Neural cell (in vitro differentiated cells): ENCODE measurements at regions not wholly inside any gene's neighbourhood (a gene's known extent, or its start where the extent isn't known, plus 50 kb on each side); places are given as distances from the start of the nearest gene placed in this dataset.

ENCODE experiments used
- H2AFZ ChIP-seq: fragments of 200-600, 300-800 bp; sonication (generic), shearing (Covaris generic); 2 replicates; pipeline ENCODE4 v1.6.0; 2014; ENCODE audit warnings: low read depth, mild to moderate bottlenecking, antibody characterized with exemption, low read length, moderate library complexity
- H3F3A ChIP-seq: fragments of 200-600 bp; shearing (Covaris generic); 2 replicates; pipeline ENCODE4 v1.6.1; 2016; ENCODE audit warnings: mild to moderate bottlenecking, moderate library complexity, mixed read lengths, antibody characterized with exemption, low read length; ENCODE audit not compliant: insufficient read depth, poor library complexity, severe bottlenecking
- H3K27ac ChIP-seq: fragments of 200-600, 300-800 bp; sonication (generic), shearing (Covaris generic); 2 replicates; pipeline ENCODE4 v1.5.1; 2014; ENCODE audit warnings: mild to moderate bottlenecking, low read length, moderate library complexity
- H3K27me3 ChIP-seq: fragments of 300-800, 200-600 bp; sonication (generic), shearing (Covaris generic); 2 replicates; pipeline ENCODE4 v1.6.0; 2014; ENCODE audit warnings: mild to moderate bottlenecking, low read depth, low read length, moderate library complexity; ENCODE audit not compliant: insufficient read depth
- H3K36me3 ChIP-seq: fragments of 300-800, 200-600 bp; sonication (generic), shearing (Covaris generic); 2 replicates; pipeline ENCODE4 v1.5.1; 2014; ENCODE audit warnings: mild to moderate bottlenecking, antibody characterized with exemption, low read length, moderate library complexity; ENCODE audit not compliant: insufficient read depth
- H3K4me2 ChIP-seq: fragments of 300-800, 200-600 bp; sonication (generic), shearing (Covaris generic); 2 replicates; pipeline ENCODE4 v1.6.0; 2014; ENCODE audit warnings: mild to moderate bottlenecking, low read length
- H3K4me3 ChIP-seq: fragments of 300-800, 200-600 bp; sonication (generic), shearing (Covaris generic); 2 replicates; pipeline ENCODE4 v1.5.1; 2014; ENCODE audit warnings: mild to moderate bottlenecking, low read length, moderate library complexity
- H3K79me2 ChIP-seq: fragments of 200-600 bp; shearing (Covaris generic); replicated peaks from 2 replicates; pipeline ENCODE4 v1.6.0; 2014; ENCODE audit warnings: mild to moderate bottlenecking, low read length, moderate library complexity; ENCODE audit not compliant: insufficient read depth
- H3K9ac ChIP-seq: fragments of 300-800, 200-600 bp; sonication (generic), shearing (Covaris generic); 2 replicates; pipeline ENCODE4 v1.6.1; 2016; ENCODE audit warnings: mild to moderate bottlenecking, low read length, mixed read lengths
- H3K9me2 ChIP-seq: fragments of 200-600 bp; shearing (Covaris generic); 2 replicates; pipeline ENCODE4 v1.6.1; 2016; ENCODE audit warnings: mild to moderate bottlenecking, low read length, mixed read lengths; ENCODE audit not compliant: insufficient read depth
- H3K9me3 ChIP-seq: fragments of 200-600, 300-800 bp; sonication (generic), shearing (Covaris generic); 2 replicates; pipeline ENCODE4 v1.6.1; 2016; ENCODE audit warnings: mild to moderate bottlenecking, mixed run types, low read length, moderate library complexity, mixed read lengths
- H4K20me1 ChIP-seq: fragments of 200-600 bp; shearing (Covaris generic); 2 replicates; pipeline ENCODE4 v1.6.1; 2016; ENCODE audit warnings: mild to moderate bottlenecking, mixed run types; ENCODE audit not compliant: insufficient read depth
- EP300 ChIP-seq: fragments of 450-650 bp; conservative IDR thresholded peaks from 2 replicates; pipeline ENCODE4 v1.6.1; 2014; ENCODE audit warnings: antibody characterized with exemption, mild to moderate bottlenecking, moderate library complexity; ENCODE audit not compliant: poor library complexity, severe bottlenecking
- EZH2 ChIP-seq: fragments of 200-600, 300-800 bp; shearing (Covaris generic), sonication (generic); IDR thresholded peaks from 2 replicates; pipeline ENCODE4 v1.6.1; 2014; ENCODE audit warnings: antibody characterized with exemption, low read length, borderline replicate concordance, mild to moderate bottlenecking; ENCODE audit not compliant: insufficient read depth, poor library complexity, severe bottlenecking
- MXI1 ChIP-seq: fragments of 450-650 bp; conservative IDR thresholded peaks from 2 replicates; pipeline ENCODE4 v1.6.1; 2014; ENCODE audit warnings: antibody characterized with exemption, mild to moderate bottlenecking; ENCODE audit not compliant: poor library complexity, severe bottlenecking
- POLR2AphosphoS5 ChIP-seq: IDR thresholded peaks from 2 replicates; pipeline ENCODE4 v1.6.1; 2012
- RAD21 ChIP-seq: fragments of 450-650 bp; conservative IDR thresholded peaks from 2 replicates; pipeline ENCODE4 v1.6.1; 2014; ENCODE audit warnings: antibody characterized with exemption, mild to moderate bottlenecking, moderate library complexity
- SMC3 ChIP-seq: fragments of 450-650 bp; conservative IDR thresholded peaks from 2 replicates; pipeline ENCODE4 v1.6.1; 2014; ENCODE audit warnings: antibody characterized with exemption, mild to moderate bottlenecking, moderate library complexity; ENCODE audit not compliant: poor library complexity
- TAF1 ChIP-seq: IDR thresholded peaks from 2 replicates; pipeline ENCODE4 v1.6.1; 2012; ENCODE audit warnings: low read depth
- TF ChIP-seq, protein P1 (sequence below): IDR thresholded peaks from 2 replicates; pipeline ENCODE4 v1.6.1; 2012; ENCODE audit warnings: borderline replicate concordance
- TF ChIP-seq, protein P2 (sequence below): fragments of 450-650 bp; IDR thresholded peaks from 2 replicates; pipeline ENCODE4 v1.5.1; 2014; ENCODE audit warnings: antibody characterized with exemption, mild to moderate bottlenecking, moderate library complexity; ENCODE audit not compliant: poor library complexity, severe bottlenecking

DNA sequence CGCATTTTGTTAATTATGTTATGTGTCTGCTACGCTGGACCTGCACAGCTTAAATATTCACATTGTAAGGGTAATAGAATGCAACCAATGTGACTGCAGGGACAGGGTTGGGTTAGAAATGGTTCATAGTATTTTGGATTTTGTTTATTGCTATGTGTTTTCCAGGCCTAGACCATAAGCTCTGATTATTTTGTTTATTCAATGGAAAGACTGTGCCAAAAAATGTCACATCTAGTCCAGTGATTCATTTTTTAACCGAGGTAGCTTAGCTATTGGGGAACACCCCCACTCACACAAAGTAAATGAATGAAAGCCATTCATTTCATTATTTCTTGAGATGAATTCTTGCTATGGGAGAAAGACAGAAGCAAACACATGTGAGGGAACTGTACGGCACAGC is 516.5 kb upstream of the ANKRD30A start:
- Histone ChIP-seq H2AFZ (no peak overlapping the region), H3K9me3 (no peaks in the 10 kb centered on the region), H4K20me1 (no peaks in the 10 kb centered on the region), H3K4me3 (no peak overlapping the region), H3K9me2 (no peaks in the 10 kb centered on the region), H3K79me2 (no peaks in the 10 kb centered on the region), H3K9ac (no peak overlapping the region), H3F3A (no peaks in the 10 kb centered on the region), H3K27ac (no peak overlapping the region), H3K4me2 (no peak overlapping the region), H3K27me3 (no peaks in the 10 kb centered on the region), H3K36me3 (no peaks in the 10 kb centered on the region)
- TF ChIP-seq POLR2AphosphoS5: no peak
- no peak for TF ChIP-seq EP300
- no peak for TF ChIP-seq SMC3
- no peak for TF ChIP-seq TAF1
- TF ChIP-seq, protein P1, sequence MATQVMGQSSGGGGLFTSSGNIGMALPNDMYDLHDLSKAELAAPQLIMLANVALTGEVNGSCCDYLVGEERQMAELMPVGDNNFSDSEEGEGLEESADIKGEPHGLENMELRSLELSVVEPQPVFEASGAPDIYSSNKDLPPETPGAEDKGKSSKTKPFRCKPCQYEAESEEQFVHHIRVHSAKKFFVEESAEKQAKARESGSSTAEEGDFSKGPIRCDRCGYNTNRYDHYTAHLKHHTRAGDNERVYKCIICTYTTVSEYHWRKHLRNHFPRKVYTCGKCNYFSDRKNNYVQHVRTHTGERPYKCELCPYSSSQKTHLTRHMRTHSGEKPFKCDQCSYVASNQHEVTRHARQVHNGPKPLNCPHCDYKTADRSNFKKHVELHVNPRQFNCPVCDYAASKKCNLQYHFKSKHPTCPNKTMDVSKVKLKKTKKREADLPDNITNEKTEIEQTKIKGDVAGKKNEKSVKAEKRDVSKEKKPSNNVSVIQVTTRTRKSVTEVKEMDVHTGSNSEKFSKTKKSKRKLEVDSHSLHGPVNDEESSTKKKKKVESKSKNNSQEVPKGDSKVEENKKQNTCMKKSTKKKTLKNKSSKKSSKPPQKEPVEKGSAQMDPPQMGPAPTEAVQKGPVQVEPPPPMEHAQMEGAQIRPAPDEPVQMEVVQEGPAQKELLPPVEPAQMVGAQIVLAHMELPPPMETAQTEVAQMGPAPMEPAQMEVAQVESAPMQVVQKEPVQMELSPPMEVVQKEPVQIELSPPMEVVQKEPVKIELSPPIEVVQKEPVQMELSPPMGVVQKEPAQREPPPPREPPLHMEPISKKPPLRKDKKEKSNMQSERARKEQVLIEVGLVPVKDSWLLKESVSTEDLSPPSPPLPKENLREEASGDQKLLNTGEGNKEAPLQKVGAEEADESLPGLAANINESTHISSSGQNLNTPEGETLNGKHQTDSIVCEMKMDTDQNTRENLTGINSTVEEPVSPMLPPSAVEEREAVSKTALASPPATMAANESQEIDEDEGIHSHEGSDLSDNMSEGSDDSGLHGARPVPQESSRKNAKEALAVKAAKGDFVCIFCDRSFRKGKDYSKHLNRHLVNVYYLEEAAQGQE: no peak
- TF ChIP-seq MXI1: no peak
- no peak for TF ChIP-seq RAD21
- TF ChIP-seq, protein P2, sequence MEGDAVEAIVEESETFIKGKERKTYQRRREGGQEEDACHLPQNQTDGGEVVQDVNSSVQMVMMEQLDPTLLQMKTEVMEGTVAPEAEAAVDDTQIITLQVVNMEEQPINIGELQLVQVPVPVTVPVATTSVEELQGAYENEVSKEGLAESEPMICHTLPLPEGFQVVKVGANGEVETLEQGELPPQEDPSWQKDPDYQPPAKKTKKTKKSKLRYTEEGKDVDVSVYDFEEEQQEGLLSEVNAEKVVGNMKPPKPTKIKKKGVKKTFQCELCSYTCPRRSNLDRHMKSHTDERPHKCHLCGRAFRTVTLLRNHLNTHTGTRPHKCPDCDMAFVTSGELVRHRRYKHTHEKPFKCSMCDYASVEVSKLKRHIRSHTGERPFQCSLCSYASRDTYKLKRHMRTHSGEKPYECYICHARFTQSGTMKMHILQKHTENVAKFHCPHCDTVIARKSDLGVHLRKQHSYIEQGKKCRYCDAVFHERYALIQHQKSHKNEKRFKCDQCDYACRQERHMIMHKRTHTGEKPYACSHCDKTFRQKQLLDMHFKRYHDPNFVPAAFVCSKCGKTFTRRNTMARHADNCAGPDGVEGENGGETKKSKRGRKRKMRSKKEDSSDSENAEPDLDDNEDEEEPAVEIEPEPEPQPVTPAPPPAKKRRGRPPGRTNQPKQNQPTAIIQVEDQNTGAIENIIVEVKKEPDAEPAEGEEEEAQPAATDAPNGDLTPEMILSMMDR: no peak
- no peak for TF ChIP-seq EZH2

DNA sequence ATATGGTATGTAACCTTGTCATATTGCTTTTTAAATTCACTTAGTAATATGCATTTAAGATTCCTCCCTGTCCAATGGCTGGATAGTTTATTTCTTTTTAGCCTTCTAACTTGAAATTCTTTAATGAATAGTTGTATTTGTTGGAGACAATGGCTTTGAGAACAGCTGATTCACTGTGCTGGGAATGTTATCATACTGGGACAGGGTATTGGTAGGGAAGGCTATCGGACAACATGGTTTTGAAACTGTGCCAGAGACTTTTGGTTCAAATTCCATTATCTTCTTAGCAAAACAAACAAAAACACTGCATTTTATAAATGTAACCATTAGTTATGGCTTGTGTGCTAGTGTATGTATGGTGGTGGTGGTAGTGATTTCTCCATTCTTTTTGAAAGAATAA is 517.1 kb upstream of the ANKRD30A start:
- TF ChIP-seq TAF1 (no peak), EP300 (no peak), POLR2AphosphoS5 (no peak), SMC3 (no peak), RAD21 (no peak)
- TF ChIP-seq, protein P2: no peak

More for the DNA sequence above, 517.1 kb upstream of the ANKRD30A start:
- Histone ChIP-seq H3K79me2 (no peaks in the 10 kb centered on the region), H3K9me3 (no peaks in the 10 kb centered on the region), H3K27me3 (no peaks in the 10 kb centered on the region), H2AFZ (no peak overlapping the region), H3F3A (no peaks in the 10 kb centered on the region), H3K36me3 (no peaks in the 10 kb centered on the region), H3K4me2 (no peak overlapping the region), H3K27ac (no peak overlapping the region), H4K20me1 (no peaks in the 10 kb centered on the region), H3K9me2 (no peaks in the 10 kb centered on the region), H3K9ac (no peak overlapping the region), H3K4me3 (no peak overlapping the region)
